ENCODE measurements at regions not wholly inside any gene's neighbourhood (a gene's known extent, or its start where the extent isn't known, plus 50 kb on each side); places are given as distances from the start of the nearest gene placed in this dataset.

- TF ChIP-seq, protein P1, sequence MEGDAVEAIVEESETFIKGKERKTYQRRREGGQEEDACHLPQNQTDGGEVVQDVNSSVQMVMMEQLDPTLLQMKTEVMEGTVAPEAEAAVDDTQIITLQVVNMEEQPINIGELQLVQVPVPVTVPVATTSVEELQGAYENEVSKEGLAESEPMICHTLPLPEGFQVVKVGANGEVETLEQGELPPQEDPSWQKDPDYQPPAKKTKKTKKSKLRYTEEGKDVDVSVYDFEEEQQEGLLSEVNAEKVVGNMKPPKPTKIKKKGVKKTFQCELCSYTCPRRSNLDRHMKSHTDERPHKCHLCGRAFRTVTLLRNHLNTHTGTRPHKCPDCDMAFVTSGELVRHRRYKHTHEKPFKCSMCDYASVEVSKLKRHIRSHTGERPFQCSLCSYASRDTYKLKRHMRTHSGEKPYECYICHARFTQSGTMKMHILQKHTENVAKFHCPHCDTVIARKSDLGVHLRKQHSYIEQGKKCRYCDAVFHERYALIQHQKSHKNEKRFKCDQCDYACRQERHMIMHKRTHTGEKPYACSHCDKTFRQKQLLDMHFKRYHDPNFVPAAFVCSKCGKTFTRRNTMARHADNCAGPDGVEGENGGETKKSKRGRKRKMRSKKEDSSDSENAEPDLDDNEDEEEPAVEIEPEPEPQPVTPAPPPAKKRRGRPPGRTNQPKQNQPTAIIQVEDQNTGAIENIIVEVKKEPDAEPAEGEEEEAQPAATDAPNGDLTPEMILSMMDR (IDR thresholded peaks at IDR 0.05; ENCODE audit: insufficient read depth, low read depth, low read length): no peak
- DNase-seq (ENCODE audit: low read depth): no peak
- H3K4me3 ChIP-seq (ENCODE audit: low read depth, low read length): no peak overlapping the region
These were observed 597.3 kb downstream of the UTRN start for GRCh38 chr6:144882425-144882824.

- DNase-seq (ENCODE audit: low read depth): no peak
- TF ChIP-seq, protein P1 (IDR thresholded peaks at IDR 0.05; ENCODE audit: insufficient read depth, low read depth, low read length): no peak
- no peak overlapping the region for H3K4me3 ChIP-seq (ENCODE audit: low read depth, low read length)
These were observed 598.8 kb downstream of the UTRN start for GRCh38 chr6:144883915-144884314.

DNA sequence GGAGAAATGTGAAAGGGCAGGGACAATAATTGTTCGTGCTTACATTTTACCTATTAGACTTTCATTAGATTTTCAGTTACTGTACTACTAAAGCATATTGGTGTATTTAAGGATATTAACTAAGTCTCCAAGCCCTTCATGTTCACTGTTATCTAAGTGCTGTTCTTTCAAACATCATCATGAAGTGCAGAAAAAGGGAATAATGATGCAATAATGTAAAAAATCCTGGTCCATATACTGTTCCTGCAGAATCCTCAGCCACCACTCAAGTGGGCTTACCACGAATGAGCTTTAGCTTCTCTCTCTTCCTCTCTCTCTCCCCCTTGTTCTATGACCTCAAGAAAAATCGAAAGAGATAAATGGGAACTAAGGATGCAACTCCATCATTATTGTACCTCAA is 600.7 kb downstream of the UTRN start:
- DNase-seq (ENCODE audit: low read depth): no peak
- H3K4me3 ChIP-seq (ENCODE audit: low read depth, low read length): no peak overlapping the region
- TF ChIP-seq, protein P1 (IDR thresholded peaks at IDR 0.05; ENCODE audit: insufficient read depth, low read depth, low read length): no peak

DNA sequence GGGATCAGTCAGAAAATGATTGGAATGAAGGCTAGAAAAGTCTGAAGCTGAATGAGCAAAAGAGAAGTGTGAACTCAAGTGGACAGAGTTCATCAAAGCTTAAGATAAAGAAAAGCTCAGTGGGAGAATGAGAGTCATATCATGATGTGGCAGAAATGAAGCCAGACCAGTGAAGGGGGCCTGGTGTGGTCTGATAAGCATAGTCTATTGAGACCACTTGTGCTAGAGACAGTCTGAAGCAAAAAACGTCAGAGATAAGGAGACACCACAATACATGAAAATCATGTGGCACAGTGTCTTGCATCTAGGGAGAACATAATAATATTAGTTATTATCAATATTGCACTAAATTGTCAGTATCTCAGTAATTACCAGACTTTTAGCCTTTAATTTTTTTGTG is 601.5 kb downstream of the UTRN start:
- H3K4me3 ChIP-seq (ENCODE audit: low read depth, low read length): no peak overlapping the region
- TF ChIP-seq, protein P1 (IDR thresholded peaks at IDR 0.05; ENCODE audit: insufficient read depth, low read depth, low read length): no peak
- DNase-seq (ENCODE audit: low read depth): no peak

DNA sequence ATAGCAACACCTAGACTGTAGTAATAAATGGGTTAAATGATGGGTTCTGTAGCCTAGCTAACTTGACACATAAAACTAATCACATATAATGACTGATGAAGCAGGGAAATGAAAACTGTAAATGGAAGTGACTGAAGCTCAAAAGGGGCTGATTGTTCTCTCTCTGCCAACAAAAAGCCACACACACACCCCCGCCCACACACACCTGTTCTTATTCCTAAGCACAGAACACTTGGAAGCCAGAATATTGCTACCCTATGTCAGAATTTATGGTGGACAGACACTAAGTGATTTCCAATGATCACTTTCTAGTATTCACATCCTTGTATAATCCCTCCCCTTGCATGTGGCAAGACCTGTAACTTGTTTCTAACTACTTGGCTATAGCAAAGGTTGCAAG is 603.5 kb downstream of the UTRN start:
- no peak overlapping the region for H3K4me3 ChIP-seq (ENCODE audit: low read depth, low read length)
- no peak for DNase-seq (ENCODE audit: low read depth)
- TF ChIP-seq, protein P1 (IDR thresholded peaks at IDR 0.05; ENCODE audit: insufficient read depth, low read depth, low read length): no peak

GRCh38 chr6:144893680-144894151 is 608.6 kb downstream of the UTRN start:
- TF ChIP-seq, protein P1 (IDR thresholded peaks at IDR 0.05; ENCODE audit: insufficient read depth, low read depth, low read length): no peak
- no peak overlapping the region for H3K4me3 ChIP-seq (ENCODE audit: low read depth, low read length)
- no peak for DNase-seq (ENCODE audit: low read depth)

GRCh38 chr6:144894240-144894639 is 609.1 kb downstream of the UTRN start:
- TF ChIP-seq, protein P1 (IDR thresholded peaks at IDR 0.05; ENCODE audit: insufficient read depth, low read depth, low read length): no peak
- DNase-seq (ENCODE audit: low read depth): no peak
- no peak overlapping the region for H3K4me3 ChIP-seq (ENCODE audit: low read depth, low read length)

Data from fibroblast of villous mesenchyme (primary cell).